Adrenal gland (tissue), 5 donors: ENCODE measurements at regions not wholly inside any gene's neighbourhood (a gene's known extent, or its start where the extent isn't known, plus 50 kb on each side); places are given as distances from the start of the nearest gene placed in this dataset.

Experiments used
- CTCF ChIP-seq, 6 experiments: fragments of 450-650 bp in 4 of 6; fragments of 200-600 bp in 2 of 6; sonication (generic) in 1 of 6; IDR thresholded peaks; 1 replicate in 5 of 6; 2 replicates in 1 of 6; pipeline versions ENCODE4 v1.5.1 to v1.8.0; 2016 to 2021; ENCODE audit warnings: antibody characterized with exemption in 6 of 6, mild to moderate bottlenecking in 2 of 6, moderate library complexity in 1 of 6
- POLR2A ChIP-seq, 2 donors: fragments of 450-650 bp; IDR thresholded peaks; one replicate each; pipeline ENCODE4 v1.6.1; 2017; ENCODE audit warnings: antibody characterized with exemption in 2 of 2, mild to moderate bottlenecking in 2 of 2, moderate library complexity in 1 of 2
- donor health status: DM: no; HTN: no; CAD: no.

- no peak for TF ChIP-seq POLR2A (IDR thresholded peaks at IDR 0.05)
- no peak for TF ChIP-seq CTCF (IDR thresholded peaks at IDR 0.05)
These were observed 1231.4 kb upstream of the MIR17HG start for GRCh38 chr13:90116121-90116520.
